Adipocyte (in vitro differentiated cells): ENCODE measurements at regions not wholly inside any gene's neighbourhood (a gene's known extent, or its start where the extent isn't known, plus 50 kb on each side); places are given as distances from the start of the nearest gene placed in this dataset.

Experiments used
- DNase-seq: peaks from one replicate; pipeline ENCODE4 v3.0.0-alpha.2; 2015; ENCODE audit warnings: low read depth
- H3K27me3 ChIP-seq: replicated peaks from 2 replicates; pipeline ENCODE4 v1.7.0; 2013; ENCODE audit warnings: mild to moderate bottlenecking, low read length, moderate library complexity; ENCODE audit not compliant: control insufficient read depth, insufficient read depth
- H3K36me3 ChIP-seq: 2 replicates; pipeline ENCODE4 v1.7.0; 2013; ENCODE audit warnings: low read length, mild to moderate bottlenecking, moderate library complexity; ENCODE audit not compliant: control insufficient read depth, insufficient read depth, severe bottlenecking
- H3K4me1 ChIP-seq: 2 replicates; pipeline ENCODE4 v1.7.0; 2013; ENCODE audit warnings: mild to moderate bottlenecking, low read length, moderate library complexity; ENCODE audit not compliant: control insufficient read depth, insufficient read depth
- H3K4me3 ChIP-seq: 2 replicates; pipeline ENCODE4 v1.7.0; 2013; ENCODE audit warnings: mild to moderate bottlenecking, low read length, moderate library complexity
- H3K9ac ChIP-seq: 2 replicates; pipeline ENCODE4 v1.7.0; 2013; ENCODE audit warnings: mild to moderate bottlenecking, low read length, moderate library complexity
- H3K9me3 ChIP-seq: 2 replicates; pipeline ENCODE4 v1.7.0; 2013; ENCODE audit warnings: mild to moderate bottlenecking, low read length, moderate library complexity; ENCODE audit not compliant: control insufficient read depth

GRCh38 chr9:105850852-105851500, 156.6 kb downstream of the TMEM38B start:
- Histone ChIP-seq H3K9me3 (no peaks in the 10 kb centered on the region), H3K4me3 (no peak overlapping the region), H3K27me3 (no peaks in the 10 kb centered on the region), H3K36me3 (no peaks in the 10 kb centered on the region), H3K4me1 (peaks cover 3% of the 10 kb centered on the region), H3K9ac (no peak overlapping the region)
- DNase-seq: no peak

DNA sequence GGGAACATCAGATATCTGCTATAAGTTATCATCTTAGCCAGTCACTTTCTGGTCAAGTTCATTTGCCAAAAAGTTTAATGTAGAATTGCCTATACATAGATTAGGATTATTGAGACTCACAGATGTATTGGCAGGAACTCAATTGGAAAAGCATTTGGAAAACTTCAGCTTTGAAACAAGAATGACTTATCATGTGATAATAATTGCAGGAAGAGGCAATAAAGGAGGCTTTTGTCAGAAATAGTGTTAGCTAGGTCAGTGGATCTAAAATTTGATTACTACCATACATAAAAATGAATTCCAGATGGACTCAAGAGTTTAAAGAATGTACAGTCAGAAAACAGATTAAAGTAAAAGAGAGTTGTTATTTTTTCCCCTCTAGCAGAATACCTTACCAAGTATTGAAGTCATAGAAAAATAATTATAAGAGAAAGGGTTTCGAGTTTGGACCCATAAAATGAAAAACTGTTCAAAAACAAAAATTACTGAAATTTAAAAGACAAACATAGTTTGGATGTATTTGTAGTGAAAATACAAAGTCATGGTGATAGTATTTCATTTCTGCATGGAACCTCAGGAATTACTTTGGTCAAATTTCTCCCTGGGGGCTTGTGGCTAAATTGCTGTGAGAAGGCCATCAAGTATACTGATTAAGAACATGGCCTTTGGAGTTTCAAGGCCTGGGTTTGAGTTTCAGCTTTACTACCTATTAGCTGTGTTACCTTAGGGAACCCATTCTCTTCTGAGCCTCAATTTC, 159.9 kb downstream of the TMEM38B start:
- peak; percentile 22 for DNase-seq
- Histone ChIP-seq H3K9ac (no peak overlapping the region), H3K4me3 (no peak overlapping the region), H3K36me3 (no peaks in the 10 kb centered on the region), H3K27me3 (no peaks in the 10 kb centered on the region), H3K4me1 (peaks cover 3% of the 10 kb centered on the region), H3K9me3 (no peaks in the 10 kb centered on the region)

DNA sequence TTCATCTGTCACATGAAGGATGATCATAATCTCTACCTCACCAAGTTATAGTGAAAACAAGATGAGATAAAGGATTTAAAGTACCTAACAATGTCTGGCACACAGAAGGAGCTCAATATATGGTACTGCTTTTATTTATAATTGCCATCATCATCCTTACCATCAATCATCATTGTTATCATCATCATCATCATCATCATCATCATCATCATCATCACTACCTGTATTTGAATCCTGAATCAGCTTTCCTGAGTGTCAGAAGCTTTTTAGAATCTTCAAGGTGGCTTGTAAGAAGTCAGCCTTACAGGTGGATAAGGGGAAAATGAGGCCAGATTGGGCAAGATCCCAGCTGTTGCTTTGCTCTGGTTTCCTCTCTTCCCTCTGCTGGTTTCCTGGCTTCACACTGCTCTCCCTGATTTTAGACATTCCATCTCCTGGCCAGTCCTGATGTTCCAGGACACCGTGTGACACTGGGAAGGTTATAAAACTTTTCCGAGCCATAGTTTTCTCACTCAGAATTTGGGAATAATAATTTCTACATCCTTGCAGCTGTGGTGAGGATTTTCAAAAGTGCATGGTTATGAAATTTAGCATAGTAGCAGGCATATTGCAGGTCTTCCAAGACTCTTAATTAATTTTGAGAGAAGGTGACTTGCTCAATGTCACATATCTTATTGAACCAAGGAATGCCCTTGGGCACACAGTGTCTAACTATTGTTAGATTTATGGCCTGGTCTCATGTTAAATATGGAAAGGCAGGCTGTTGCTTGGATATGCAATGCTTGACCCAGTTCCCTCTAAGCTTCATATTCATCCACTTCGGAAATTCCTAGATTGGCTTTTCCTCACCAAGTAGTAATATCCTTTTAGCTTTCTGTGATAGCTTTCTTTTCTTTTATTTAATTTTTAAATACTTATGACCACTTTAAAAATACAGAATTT, 160.7 kb downstream of the TMEM38B start:
- no peak overlapping the region for H3K9ac ChIP-seq
- no peak for DNase-seq
- no peaks in the 10 kb centered on the region for H3K9me3 ChIP-seq
- no peaks in the 10 kb centered on the region for H3K36me3 ChIP-seq
- no peak overlapping the region for H3K4me3 ChIP-seq
- H3K4me1 ChIP-seq: peaks cover 3% of the 10 kb centered on the region
- H3K27me3 ChIP-seq: no peaks in the 10 kb centered on the region

DNA sequence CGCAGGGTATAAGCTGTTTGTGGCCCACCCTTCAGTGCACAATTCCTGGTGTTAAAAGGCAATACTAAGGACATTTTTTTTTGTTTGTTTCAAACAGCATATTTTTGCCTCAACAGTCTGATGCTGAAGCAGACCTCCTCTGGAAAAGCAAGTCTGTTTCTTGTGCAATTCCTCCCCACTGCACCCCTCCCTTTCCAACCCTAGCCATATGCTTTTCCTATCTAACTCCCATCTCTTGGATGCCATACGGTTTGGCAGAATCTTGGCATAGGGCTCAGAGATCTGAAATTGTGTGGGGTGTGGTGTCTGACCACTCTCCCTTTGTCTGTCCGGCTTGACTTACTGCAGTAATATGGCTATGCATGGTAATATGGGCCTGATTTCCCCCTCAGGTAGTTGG, 161.6 kb downstream of the TMEM38B start:
- no peaks in the 10 kb centered on the region for H3K27me3 ChIP-seq
- no peaks in the 10 kb centered on the region for H3K36me3 ChIP-seq
- DNase-seq: peak; percentile 12
- H3K9ac ChIP-seq: no peak overlapping the region
- no peak overlapping the region for H3K4me3 ChIP-seq
- peaks cover 3% of the 10 kb centered on the region for H3K4me1 ChIP-seq
- no peaks in the 10 kb centered on the region for H3K9me3 ChIP-seq

DNA sequence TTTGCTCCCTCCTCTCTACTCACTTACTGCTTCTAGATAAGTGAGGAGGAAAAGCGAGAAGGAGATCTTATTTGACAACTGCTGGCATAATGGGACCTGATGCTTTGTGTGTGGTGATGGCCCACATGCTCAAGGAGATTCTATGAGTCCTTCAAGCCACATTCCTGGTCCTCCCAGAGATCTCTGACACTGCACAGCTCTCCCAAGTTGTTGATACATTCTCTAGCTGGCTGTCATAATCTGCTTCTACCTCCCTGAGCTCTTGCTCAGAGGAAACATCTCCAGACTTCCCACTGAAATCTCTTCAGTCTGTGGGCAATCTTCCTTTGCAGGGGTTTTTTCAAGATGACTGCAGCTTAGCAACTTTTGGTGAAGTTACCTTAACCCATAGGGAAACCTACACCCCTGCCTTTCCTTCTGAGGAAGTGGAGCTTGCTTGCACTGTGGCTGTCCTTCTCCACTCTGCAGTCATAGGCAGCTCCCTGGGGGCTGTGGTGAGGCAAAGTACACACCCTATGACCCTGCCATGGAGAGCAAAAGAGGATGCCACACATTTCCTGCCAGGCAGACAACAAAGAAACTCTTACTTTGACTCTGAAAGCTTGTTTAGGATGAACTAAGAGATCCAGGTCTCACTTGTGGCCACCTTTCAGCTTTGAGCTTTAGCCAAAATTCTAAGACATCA, 163.8 kb downstream of the TMEM38B start:
- no peak for DNase-seq
- H3K36me3 ChIP-seq: no peaks in the 10 kb centered on the region
- peaks cover 3% of the 10 kb centered on the region for H3K4me1 ChIP-seq

GRCh38 chr9:105858877-105859276, 164.5 kb downstream of the TMEM38B start:
- Histone ChIP-seq H3K4me1 (peaks cover 3% of the 10 kb centered on the region), H3K9me3 (no peaks in the 10 kb centered on the region), H3K27me3 (no peaks in the 10 kb centered on the region), H3K9ac (no peak overlapping the region), H3K4me3 (no peak overlapping the region), H3K36me3 (no peaks in the 10 kb centered on the region)
- DNase-seq: no peak

More for the DNA sequence above, 163.8 kb downstream of the TMEM38B start:
- no peaks in the 10 kb centered on the region for H3K9me3 ChIP-seq
- no peaks in the 10 kb centered on the region for H3K27me3 ChIP-seq
- H3K9ac ChIP-seq: no peak overlapping the region
- H3K4me3 ChIP-seq: no peak overlapping the region

- Histone ChIP-seq H3K36me3 (no peaks in the 10 kb centered on the region), H3K9me3 (no peaks in the 10 kb centered on the region), H3K4me3 (no peak overlapping the region), H3K4me1 (no peaks in the 10 kb centered on the region), H3K9ac (no peak overlapping the region), H3K27me3 (no peaks in the 10 kb centered on the region)
- peak; percentile 4 for DNase-seq
Measured at GRCh38 chr9:105859428-105860091, 165.2 kb downstream of the TMEM38B start.

DNA sequence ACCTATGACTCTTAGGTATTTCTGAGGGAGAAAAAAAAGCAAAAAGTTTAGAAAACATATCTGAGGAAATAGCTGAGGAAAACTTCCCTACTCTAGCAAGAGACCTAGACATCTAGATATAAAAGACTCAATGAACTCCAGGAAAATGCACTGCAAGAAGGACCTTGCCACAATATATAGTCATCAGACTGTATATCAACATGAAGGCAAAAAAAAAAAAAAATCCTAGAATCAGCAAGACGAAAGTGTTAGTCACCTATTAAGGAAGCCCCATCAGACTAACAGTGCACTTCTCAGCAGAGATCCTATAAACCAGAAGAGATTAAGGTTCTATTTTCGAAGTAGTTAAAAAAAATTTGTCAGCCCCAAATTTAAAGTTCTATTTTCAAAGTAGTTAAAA, 166.2 kb downstream of the TMEM38B start:
- Histone ChIP-seq H3K9me3 (no peaks in the 10 kb centered on the region), H3K4me3 (no peak overlapping the region), H3K27me3 (no peaks in the 10 kb centered on the region), H3K4me1 (no peaks in the 10 kb centered on the region), H3K9ac (no peak overlapping the region), H3K36me3 (no peaks in the 10 kb centered on the region)
- no peak for DNase-seq

DNA sequence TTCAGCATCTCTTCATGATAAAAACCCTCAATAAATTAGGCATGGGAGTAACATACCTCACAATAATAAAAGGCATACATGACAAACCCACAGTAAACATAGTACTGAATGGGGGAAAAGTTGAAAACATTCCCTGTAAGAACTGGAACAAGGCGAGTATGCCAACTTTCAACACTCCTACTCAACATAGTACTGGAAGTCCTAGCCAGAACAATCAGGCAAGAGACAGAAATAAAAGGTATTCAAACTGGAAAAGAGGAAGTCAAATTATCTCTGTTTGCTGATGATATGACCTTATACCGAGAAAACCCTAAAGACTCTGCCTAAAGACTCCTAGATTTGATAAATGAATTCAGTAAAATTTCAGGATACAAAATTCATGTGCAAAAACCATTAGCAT, 167.6 kb downstream of the TMEM38B start:
- Histone ChIP-seq H3K36me3 (no peaks in the 10 kb centered on the region), H3K4me1 (no peaks in the 10 kb centered on the region), H3K27me3 (peaks cover 3% of the 10 kb centered on the region), H3K9me3 (no peaks in the 10 kb centered on the region), H3K9ac (no peak overlapping the region), H3K4me3 (no peak overlapping the region)
- no peak for DNase-seq

DNA sequence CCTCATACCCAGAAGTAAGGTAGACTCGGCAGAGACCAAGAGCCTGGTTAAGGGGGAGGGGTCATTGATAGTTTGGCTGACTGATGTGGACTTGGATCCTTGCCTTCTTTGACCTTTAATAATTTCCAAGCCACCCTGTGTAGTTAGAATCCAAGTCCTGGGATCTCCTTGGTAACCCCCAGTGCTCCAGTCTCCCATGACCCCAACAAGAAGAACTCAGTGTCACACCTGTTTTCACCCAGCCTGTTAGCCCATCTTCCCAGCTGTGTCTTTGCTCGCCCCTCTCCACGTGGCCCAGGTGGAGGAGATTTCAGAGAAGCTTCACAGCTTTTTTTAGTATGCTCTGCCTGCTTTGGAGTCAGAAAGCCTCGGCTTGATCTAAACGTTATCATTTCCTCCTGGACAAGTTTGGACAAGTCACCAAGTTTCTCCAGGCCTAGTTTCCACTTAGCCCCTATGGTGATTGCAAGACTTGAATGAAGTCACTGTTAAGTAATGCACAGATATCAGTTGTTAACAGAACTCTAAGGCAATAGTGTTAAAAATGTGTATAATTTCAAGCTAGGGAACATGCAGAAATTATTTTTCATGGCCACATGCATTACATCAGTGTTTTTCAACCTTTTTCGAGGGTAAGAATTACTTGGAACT, 170.0 kb downstream of the TMEM38B start:
- no peak overlapping the region for H3K9ac ChIP-seq
- no peaks in the 10 kb centered on the region for H3K4me1 ChIP-seq
- H3K27me3 ChIP-seq: peaks cover 3% of the 10 kb centered on the region
- no peaks in the 10 kb centered on the region for H3K36me3 ChIP-seq
- H3K9me3 ChIP-seq: no peaks in the 10 kb centered on the region
- no peak for DNase-seq
- H3K4me3 ChIP-seq: no peak overlapping the region
